Activated CD4-positive, alpha-beta memory T cell treated with anti-CD3 and anti-CD28 coated beads for 36 hours (primary cell): ENCODE measurements at regions not wholly inside any gene's neighbourhood (a gene's known extent, or its start where the extent isn't known, plus 50 kb on each side); places are given as distances from the start of the nearest gene placed in this dataset.
"Not testable (repeated sequence)": the region's sequence is repeated elsewhere in the genome, so short reads cannot be mapped to it uniquely, and the experiment has no call there.

ENCODE experiments used
- CTCF ChIA-PET: fragments of 350-600 bp; sonication (Branson Sonifier 250); formaldehyde crosslinking; loops from one replicate; lab custom pipeline; 2021; ENCODE audit warnings: antibody characterized with exemption, inconsistent platforms; lab: Charles Lee
- POLR2A ChIA-PET: fragments of 350-600 bp; sonication (Branson Sonifier 250); formaldehyde crosslinking; loops from one replicate; lab custom pipeline; 2021; ENCODE audit warnings: antibody characterized with exemption; lab: Charles Lee
- DNase-seq: peaks from one replicate; pipeline ENCODE4 v3.0.0-alpha.2; 2020
- H3K27ac Mint-ChIP-seq: one replicate; pipeline ENCODE4 v1.8.0; 2021; ENCODE audit warnings: mixed read lengths
- H3K27me3 Mint-ChIP-seq: one replicate; pipeline ENCODE4 v1.8.0; 2021; ENCODE audit warnings: mixed read lengths
- H3K36me3 Mint-ChIP-seq: one replicate; pipeline ENCODE4 v1.8.0; 2021; ENCODE audit warnings: mixed read lengths
- H3K4me1 Mint-ChIP-seq: one replicate; pipeline ENCODE4 v1.8.0; 2021; ENCODE audit warnings: low read depth, mixed read lengths
- H3K4me3 Mint-ChIP-seq: one replicate; pipeline ENCODE4 v1.8.0; 2021; ENCODE audit warnings: mild to moderate bottlenecking, mixed read lengths
- H3K9me3 Mint-ChIP-seq: one replicate; pipeline ENCODE4 v1.8.0; 2021; ENCODE audit warnings: mixed read lengths
- intact Hi-C: fragments of 100-400 bp; cut with micrococcal nuclease; formaldehyde crosslinking; loops from one replicate; pipeline ENCODE4 v1.15.1; 2023

DNA sequence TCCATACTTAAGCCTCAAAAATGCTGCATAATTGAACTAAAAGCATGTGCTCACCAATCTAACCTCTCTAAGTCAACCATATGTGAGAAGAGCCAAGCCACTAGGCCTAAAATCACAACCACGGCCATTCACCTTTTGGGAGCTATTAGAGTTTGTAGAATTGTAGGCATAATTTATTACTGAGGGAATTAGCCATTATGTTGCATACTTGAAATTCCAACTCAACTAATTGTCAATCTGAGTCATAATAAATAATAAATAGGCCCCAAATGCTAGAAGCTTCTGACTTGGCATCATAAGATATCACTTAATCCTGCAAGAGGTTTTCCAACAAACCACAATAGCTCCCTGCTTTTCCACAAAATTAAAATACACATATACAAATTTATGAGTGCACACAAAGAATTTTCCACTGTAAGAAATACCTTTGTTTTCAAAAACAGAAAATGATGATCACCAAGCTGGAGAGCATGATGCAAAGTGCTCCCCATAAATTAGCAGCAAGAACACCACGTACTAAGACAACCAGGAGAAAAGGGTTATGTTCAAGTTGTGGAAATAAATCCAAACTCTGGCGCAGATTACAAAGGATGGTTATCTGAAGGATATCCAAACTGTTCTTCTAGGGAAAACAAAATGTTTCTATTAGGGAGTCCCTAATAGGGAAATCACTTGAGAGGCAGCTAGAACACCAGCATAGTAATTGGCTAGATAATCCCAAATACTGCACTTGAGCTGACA, 250.0 kb upstream of the SLC30A5 start:
- intact Hi-C loops: no loop called here
- DNase-seq: no peak
- Mint-ChIP-seq H3K27me3 (peaks cover 2% of the 10 kb centered on the region), H3K36me3 (no peaks in the 10 kb centered on the region), H3K27ac (no peak overlapping the region), H3K4me3 (no peak overlapping the region), H3K9me3 (no peaks in the 10 kb centered on the region), H3K4me1 (no peaks in the 10 kb centered on the region)
- POLR2A ChIA-PET: no interaction called here
- CTCF ChIA-PET: no interaction called here

DNA sequence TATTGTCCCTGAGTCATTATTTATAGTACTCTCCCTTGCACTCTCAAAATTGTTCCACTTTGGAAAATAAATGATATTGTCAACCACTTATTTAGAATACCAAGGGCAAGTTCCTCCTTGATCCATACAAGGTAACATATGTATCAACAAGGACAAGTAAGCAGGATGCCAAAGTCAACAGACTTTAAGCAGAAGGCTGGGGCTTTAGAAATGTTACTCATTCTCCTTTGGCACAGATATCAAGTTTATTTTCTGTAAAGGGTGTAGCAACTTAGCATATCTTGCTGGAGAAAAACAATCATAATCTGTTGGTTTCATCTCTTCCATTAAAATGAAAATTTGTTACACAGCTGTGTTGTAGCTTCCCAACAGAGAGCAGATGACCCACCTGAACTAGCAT, 248.7 kb upstream of the SLC30A5 start:
- Mint-ChIP-seq H3K27me3 (peaks cover 2% of the 10 kb centered on the region), H3K4me3 (no peak overlapping the region), H3K9me3 (no peaks in the 10 kb centered on the region), H3K4me1 (no peaks in the 10 kb centered on the region), H3K36me3 (no peaks in the 10 kb centered on the region), H3K27ac (no peak overlapping the region)
- CTCF ChIA-PET: no interaction called here
- POLR2A ChIA-PET: no interaction called here
- DNase-seq: no peak
- intact Hi-C loops: no loop called here

DNA sequence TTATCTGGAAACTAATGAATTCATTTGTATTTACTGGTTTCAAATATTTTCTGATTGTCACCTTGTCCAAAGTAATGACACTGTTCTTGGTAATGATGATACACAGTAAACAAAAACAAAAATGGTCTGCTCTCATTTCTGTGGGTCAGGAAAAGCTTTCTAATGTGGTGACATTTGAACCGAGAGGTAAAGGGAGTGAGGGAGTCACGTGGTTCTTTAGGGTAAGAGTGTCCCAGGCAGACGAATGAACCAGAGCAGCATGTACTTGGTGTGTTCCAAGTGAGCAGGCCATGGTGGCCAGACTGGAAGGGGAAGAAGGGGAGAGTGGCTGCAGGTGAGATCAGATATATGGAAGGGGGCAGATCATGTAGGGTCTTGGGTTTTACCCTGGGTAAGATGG, 247.0 kb upstream of the SLC30A5 start:
- POLR2A ChIA-PET: no interaction called here
- H3K9me3 Mint-ChIP-seq: no peaks in the 10 kb centered on the region
- DNase-seq: no peak

DNA sequence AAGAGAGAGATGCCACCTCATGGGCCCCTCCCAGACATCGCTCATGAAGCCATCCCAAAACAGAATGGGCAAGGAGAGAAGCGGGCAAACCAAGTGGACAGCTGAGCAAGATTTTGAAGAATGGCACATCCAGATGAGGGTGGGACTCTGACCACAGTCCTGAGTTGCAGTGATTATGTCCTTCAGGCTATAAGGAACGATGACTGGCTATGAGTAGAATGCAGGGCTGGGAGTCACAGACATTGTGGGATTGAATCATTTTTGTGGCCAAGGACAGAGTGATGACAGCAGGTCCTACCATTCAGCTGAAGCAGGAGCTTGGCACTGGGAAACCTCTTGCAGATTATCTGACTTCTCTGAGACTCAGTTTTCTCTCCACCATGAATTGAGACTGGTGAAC, 245.7 kb upstream of the SLC30A5 start:
- no peaks in the 10 kb centered on the region for H3K36me3 Mint-ChIP-seq
- CTCF ChIA-PET: no interaction called here
- no peaks in the 10 kb centered on the region for H3K4me1 Mint-ChIP-seq
- H3K9me3 Mint-ChIP-seq: no peaks in the 10 kb centered on the region
- H3K27ac Mint-ChIP-seq: no peak overlapping the region
- POLR2A ChIA-PET: no interaction called here
- H3K27me3 Mint-ChIP-seq: peaks cover 2% of the 10 kb centered on the region
- H3K4me3 Mint-ChIP-seq: no peak overlapping the region
- intact Hi-C loops: no loop called here
- no peak for DNase-seq

More for the DNA sequence above, 247.0 kb upstream of the SLC30A5 start:
- Mint-ChIP-seq H3K27ac (no peak overlapping the region), H3K36me3 (no peaks in the 10 kb centered on the region), H3K27me3 (peaks cover 2% of the 10 kb centered on the region), H3K4me1 (no peaks in the 10 kb centered on the region), H3K4me3 (no peak overlapping the region)
- intact Hi-C loops: no loop called here
- CTCF ChIA-PET: no interaction called here

DNA sequence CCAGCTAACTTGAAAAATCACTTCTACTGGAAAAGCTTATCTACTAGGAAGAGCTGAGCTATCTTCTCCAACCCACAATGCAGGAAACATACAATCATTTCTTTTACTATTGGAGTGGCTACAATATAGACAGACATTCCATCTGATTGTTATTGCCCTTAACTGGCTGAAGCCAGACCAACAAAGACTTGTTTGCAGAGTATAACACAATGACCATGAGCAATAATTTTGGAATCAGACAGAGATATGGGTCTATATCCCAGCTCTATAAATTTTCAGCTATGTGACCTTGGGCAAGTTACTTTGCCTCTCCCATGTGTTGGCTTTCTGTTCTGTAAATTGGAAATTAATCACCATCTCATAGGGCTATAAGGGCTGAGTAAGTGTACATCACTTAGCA, 244.7 kb upstream of the SLC30A5 start:
- Mint-ChIP-seq H3K9me3 (no peaks in the 10 kb centered on the region), H3K4me3 (no peak overlapping the region), H3K27me3 (peaks cover 2% of the 10 kb centered on the region), H3K36me3 (no peaks in the 10 kb centered on the region), H3K27ac (no peak overlapping the region), H3K4me1 (no peaks in the 10 kb centered on the region)
- intact Hi-C loops: no loop called here
- ChIA-PET CTCF (no interaction called here), POLR2A (no interaction called here)
- DNase-seq: no peak

DNA sequence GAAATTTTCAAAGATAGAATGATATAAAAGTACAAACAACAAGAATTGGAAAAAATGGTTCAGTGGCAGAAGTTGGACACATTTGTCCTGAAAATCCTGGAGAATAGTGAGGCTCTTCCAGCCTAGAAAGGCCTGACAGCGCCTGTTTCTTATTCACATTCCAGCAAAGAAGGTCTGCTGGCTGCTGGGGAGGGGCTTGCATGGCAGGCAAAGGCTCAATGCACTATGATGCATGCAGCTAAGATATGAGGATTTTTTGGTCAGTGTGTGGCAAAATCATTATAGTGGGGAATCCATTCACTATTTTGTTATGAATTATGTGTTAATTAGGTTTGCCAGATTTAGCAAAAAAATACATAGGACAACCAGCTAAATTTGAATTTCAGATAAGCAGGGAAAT, 243.9 kb upstream of the SLC30A5 start:
- Mint-ChIP-seq H3K9me3 (no peaks in the 10 kb centered on the region), H3K4me1 (no peaks in the 10 kb centered on the region), H3K4me3 (no peak overlapping the region), H3K36me3 (no peaks in the 10 kb centered on the region), H3K27me3 (peaks cover 2% of the 10 kb centered on the region), H3K27ac (no peak overlapping the region)
- DNase-seq: no peak
- intact Hi-C loops: no loop called here
- ChIA-PET POLR2A (no interaction called here), CTCF (no interaction called here)

DNA sequence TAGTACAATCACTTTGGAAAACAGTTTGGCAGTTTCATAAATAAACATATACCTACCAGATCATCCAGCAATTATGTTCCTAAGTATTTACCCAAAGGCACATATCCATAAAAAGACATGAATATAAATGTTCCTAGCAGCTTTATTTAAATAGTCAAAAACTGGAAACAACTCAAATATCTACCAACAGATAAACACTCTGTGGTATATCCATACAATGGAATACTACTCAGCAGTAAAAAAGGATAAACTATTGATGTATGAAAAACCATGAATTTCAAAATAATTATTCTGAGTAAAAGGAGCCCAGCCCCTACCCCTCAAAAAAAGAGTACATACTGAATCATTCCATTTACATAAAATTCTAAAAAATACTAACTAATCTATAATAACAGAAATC, 232.7 kb upstream of the SLC30A5 start:
- ChIA-PET CTCF (no interaction called here), POLR2A (no interaction called here)
- H3K4me3 Mint-ChIP-seq: no peak overlapping the region
- no peak for DNase-seq
- no peaks in the 10 kb centered on the region for H3K4me1 Mint-ChIP-seq
- no peak overlapping the region for H3K27ac Mint-ChIP-seq
- peaks cover 11% of the 10 kb centered on the region for H3K9me3 Mint-ChIP-seq
- intact Hi-C loops: no loop called here
- peaks cover 15% of the 10 kb centered on the region for H3K27me3 Mint-ChIP-seq
- H3K36me3 Mint-ChIP-seq: no peaks in the 10 kb centered on the region

DNA sequence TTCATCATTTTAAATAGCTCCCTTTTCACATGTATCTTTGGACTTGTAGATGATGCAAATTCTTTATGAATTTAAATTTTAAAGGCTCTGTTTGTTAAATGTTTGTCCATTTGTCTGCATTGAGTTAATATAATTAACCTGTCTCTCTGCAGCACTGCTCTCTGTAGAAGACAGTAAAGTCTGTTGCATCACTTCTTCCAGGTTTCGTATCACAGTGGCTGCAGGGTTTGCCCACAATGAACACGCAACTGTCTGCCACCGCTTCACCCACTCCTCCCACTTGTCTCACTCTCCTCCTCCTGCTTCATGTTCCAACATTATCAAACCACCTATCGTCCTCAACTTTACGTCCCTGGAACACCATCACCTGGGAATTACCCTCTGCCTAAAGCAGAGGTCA, 231.3 kb upstream of the SLC30A5 start:
- no peaks in the 10 kb centered on the region for H3K36me3 Mint-ChIP-seq
- CTCF ChIA-PET: no interaction called here
- no peak overlapping the region for H3K27ac Mint-ChIP-seq
- H3K9me3 Mint-ChIP-seq: peaks cover 11% of the 10 kb centered on the region
- no peak for DNase-seq
- POLR2A ChIA-PET: no interaction called here
- intact Hi-C loops: no loop called here
- H3K27me3 Mint-ChIP-seq: peaks cover 16% of the 10 kb centered on the region
- H3K4me3 Mint-ChIP-seq: no peak overlapping the region
- H3K4me1 Mint-ChIP-seq: no peaks in the 10 kb centered on the region

DNA sequence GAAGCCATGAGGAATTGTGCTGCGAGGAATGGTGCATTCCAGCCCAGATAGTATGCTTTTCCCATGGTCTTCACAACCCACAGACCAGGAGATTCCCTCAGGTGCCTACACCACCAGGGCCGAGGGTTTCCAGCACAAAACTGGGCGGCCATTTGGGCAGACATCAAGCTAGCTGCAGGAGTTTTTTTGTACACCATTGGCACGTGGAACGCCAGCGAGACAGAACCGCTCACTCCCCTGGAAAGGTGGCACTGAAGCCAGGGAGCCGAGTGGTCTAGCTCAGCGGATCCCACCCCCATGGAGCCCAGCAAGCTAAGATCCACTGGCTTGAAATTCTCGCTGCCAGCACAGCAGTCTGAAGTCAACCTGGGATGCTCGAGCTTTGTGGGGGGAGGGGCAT, 228.6 kb upstream of the SLC30A5 start:
- CTCF ChIA-PET, intact Hi-C loops: not testable (repeated sequence)

DNA sequence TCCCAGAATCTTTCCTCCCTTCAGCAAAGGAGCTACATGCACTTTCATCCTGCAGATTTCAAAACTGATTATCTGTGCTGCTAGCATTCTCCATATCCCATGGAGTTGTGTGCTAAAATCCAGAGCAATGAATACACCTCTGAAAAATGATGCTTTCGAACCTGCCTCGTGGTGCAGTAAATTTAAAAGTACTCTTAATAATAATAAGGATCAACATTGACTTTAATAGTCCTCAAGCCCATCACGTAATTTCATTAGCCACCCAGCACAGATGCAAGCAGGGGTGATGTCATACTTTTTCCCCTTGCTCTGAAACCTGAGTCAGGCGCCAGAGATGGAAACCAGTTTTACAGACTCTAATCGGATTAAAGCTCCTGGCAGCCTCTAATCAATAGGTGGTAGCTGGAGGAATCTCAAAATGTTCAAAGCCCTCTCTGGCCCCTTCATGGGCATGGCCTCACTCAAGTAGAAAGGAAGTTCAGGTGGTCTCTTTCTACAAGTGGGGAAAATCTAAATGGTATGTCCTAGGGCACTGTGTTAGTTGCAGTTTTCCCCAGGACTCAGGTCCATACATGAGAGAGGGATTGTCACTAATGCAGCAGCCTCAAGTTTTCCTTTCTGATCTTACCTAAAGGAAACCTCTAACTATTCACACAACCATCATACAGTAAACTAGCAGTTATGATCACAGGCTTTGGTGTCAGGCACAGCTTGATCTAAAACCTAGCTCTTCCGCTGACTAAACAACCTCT, 221.6 kb upstream of the SLC30A5 start:
- CTCF ChIA-PET: no interaction called here

More for the DNA sequence above, 228.6 kb upstream of the SLC30A5 start:
- H3K4me3 Mint-ChIP-seq, H3K27ac Mint-ChIP-seq, POLR2A ChIA-PET, H3K36me3 Mint-ChIP-seq, DNase-seq, H3K4me1 Mint-ChIP-seq: not testable (repeated sequence)
- H3K27me3 Mint-ChIP-seq: peaks cover 16% of the 10 kb centered on the region
- H3K9me3 Mint-ChIP-seq: peaks cover 11% of the 10 kb centered on the region

DNA sequence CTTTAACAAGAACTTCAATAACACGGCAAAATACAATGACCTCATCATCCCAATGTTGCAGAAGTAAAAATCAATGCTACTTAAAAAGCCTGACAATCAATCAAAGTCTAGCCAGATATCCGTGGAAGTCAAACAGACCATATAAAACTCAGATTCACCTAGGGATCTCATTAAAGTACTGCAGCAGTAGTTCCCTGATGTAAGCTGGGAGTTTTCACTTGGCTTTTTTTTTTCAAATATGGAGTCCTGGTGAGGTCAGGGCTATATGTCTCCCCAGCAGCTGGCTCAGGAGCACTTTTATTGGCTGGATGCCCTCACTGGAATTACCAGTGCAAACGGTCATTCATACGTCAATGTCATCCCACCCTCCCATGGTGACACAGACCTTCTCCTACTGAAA, 220.6 kb upstream of the SLC30A5 start:
- POLR2A ChIA-PET: no interaction called here
- Mint-ChIP-seq H3K4me1 (peaks cover 11% of the 10 kb centered on the region), H3K9me3 (no peaks in the 10 kb centered on the region), H3K4me3 (no peak overlapping the region), H3K27me3 (no peaks in the 10 kb centered on the region), H3K36me3 (no peaks in the 10 kb centered on the region), H3K27ac (no peak overlapping the region)
- CTCF ChIA-PET: no interaction called here
- intact Hi-C loops: no loop called here
- DNase-seq: no peak

More for the DNA sequence above, 221.6 kb upstream of the SLC30A5 start:
- Mint-ChIP-seq H3K4me1 (peaks cover 11% of the 10 kb centered on the region), H3K4me3 (no peak overlapping the region), H3K9me3 (no peaks in the 10 kb centered on the region), H3K36me3 (no peaks in the 10 kb centered on the region), H3K27ac (no peak overlapping the region), H3K27me3 (no peaks in the 10 kb centered on the region)
- DNase-seq: no peak
- POLR2A ChIA-PET: no interaction called here
- intact Hi-C loops: no loop called here

DNA sequence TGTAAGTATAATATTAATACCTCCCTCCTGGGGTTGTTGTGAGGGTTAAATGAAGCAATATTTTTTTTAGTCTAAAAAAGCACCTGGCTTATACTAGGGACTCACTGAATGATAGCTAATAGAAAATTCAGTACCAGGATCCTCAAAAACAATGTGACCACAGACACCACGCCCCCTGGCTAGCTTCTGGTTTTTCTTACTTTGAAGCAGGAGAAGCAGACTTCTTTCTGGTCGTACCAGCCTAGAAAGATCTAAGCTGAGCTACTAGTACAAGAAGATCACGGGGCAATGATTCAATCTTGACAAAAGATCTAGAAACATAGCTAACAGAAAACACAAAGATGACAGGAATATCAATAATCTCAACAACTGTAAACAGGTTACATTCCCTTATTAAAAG, 218.5 kb upstream of the SLC30A5 start:
- intact Hi-C loops: no loop called here
- Mint-ChIP-seq H3K9me3 (no peaks in the 10 kb centered on the region), H3K36me3 (no peaks in the 10 kb centered on the region), H3K4me1 (peaks cover 11% of the 10 kb centered on the region), H3K4me3 (no peak overlapping the region), H3K27ac (no peak overlapping the region), H3K27me3 (no peaks in the 10 kb centered on the region)
- CTCF ChIA-PET: no interaction called here
- DNase-seq: peak; percentile 32
- POLR2A ChIA-PET: no interaction called here

DNA sequence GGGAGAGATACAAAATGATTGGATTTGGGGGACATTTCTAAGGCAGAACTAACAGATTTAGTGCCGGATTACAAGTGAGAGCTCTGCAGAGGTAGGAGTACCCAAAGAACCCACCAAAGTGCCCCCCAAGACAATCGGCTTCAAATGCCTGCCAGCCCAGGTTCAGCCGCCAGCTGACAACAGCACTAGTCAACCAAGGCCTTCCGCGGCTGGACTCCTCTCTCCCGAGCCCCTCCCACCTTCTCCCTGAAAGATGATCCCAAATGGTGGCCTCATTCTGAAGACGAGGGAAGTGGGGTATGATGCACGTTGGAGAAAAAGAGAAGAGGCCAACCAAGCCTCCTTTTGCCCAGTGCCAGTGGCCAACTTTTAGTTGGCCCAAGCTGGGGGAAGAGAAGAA, 210.4 kb upstream of the SLC30A5 start:
- CTCF ChIA-PET: interaction anchor here (1.0 kb wide), 1 partner anchor 11 kb away, joined by 3 read pairs; no protein-coding TSS in a partner anchor
- Mint-ChIP-seq H3K36me3 (no peaks in the 10 kb centered on the region), H3K9me3 (no peaks in the 10 kb centered on the region), H3K4me1 (peaks cover 29% of the 10 kb centered on the region), H3K27me3 (no peaks in the 10 kb centered on the region), H3K27ac (no peak overlapping the region), H3K4me3 (no peak overlapping the region)
- POLR2A ChIA-PET: no interaction called here
- no peak for DNase-seq
- intact Hi-C loops: no loop called here
